ENCODE measurements at regions not wholly inside any gene's neighbourhood (a gene's known extent, or its start where the extent isn't known, plus 50 kb on each side); places are given as distances from the start of the nearest gene placed in this dataset.

- no peak for TF ChIP-seq ZNF8 (CRISPR knock-in tag; IDR thresholded peaks at IDR 0.05)
- no peak for TF ChIP-seq CREB5 (CRISPR knock-in tag; IDR thresholded peaks at IDR 0.05; ENCODE audit: low read depth)
- TF ChIP-seq ZFP3 (CRISPR knock-in tag; IDR thresholded peaks at IDR 0.05), result no peak
- no peak for TF ChIP-seq ESRRG (CRISPR knock-in tag; IDR thresholded peaks at IDR 0.05)
- TF ChIP-seq, protein P1, sequence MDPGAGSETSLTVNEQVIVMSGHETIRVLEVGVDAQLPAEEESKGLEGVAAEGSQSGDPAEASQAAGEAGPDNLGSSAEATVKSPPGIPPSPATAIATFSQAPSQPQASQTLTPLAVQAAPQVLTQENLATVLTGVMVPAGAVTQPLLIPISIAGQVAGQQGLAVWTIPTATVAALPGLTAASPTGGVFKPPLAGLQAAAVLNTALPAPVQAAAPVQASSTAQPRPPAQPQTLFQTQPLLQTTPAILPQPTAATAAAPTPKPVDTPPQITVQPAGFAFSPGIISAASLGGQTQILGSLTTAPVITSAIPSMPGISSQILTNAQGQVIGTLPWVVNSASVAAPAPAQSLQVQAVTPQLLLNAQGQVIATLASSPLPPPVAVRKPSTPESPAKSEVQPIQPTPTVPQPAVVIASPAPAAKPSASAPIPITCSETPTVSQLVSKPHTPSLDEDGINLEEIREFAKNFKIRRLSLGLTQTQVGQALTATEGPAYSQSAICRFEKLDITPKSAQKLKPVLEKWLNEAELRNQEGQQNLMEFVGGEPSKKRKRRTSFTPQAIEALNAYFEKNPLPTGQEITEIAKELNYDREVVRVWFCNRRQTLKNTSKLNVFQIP (CRISPR knock-in tag; IDR thresholded peaks at IDR 0.05; ENCODE audit: borderline replicate concordance, low read depth), result no peak
- TF ChIP-seq GLIS3 (CRISPR knock-in tag; IDR thresholded peaks at IDR 0.05), result no peak
- no peak for TF ChIP-seq TOX (CRISPR knock-in tag; IDR thresholded peaks at IDR 0.05; ENCODE audit: borderline replicate concordance)
- TF ChIP-seq ZFP30 (CRISPR knock-in tag; IDR thresholded peaks at IDR 0.05), result no peak
- no peak for TF ChIP-seq OSR1 (CRISPR knock-in tag; IDR thresholded peaks at IDR 0.05)
Observed at GRCh38 chr4:93918856-93919255, 90.3 kb downstream of the ATOH1 start.
